Endodermal cell (in vitro differentiated cells): ENCODE measurements at regions not wholly inside any gene's neighbourhood (a gene's known extent, or its start where the extent isn't known, plus 50 kb on each side); places are given as distances from the start of the nearest gene placed in this dataset.
"Not testable (repeated sequence)": the region's sequence is repeated elsewhere in the genome, so short reads cannot be mapped to it uniquely, and the experiment has no call there.

Experiments used
- DNase-seq: peaks from one replicate; pipeline ENCODE4 v3.0.0-alpha.2; 2017
- H3K27ac ChIP-seq: 2 replicates; pipeline ENCODE4 v1.5.1; 2013; ENCODE audit warnings: mild to moderate bottlenecking, low read depth, low read length, moderate library complexity
- H3K27me3 ChIP-seq: 2 replicates; pipeline ENCODE4 v1.6.1; 2013; ENCODE audit warnings: mild to moderate bottlenecking, low read length, moderate library complexity; ENCODE audit not compliant: insufficient read depth, control insufficient read depth, poor library complexity, severe bottlenecking
- H3K36me3 ChIP-seq: 2 replicates; pipeline ENCODE4 v1.7.0; 2013; ENCODE audit warnings: mild to moderate bottlenecking, low read length, moderate library complexity; ENCODE audit not compliant: control insufficient read depth, insufficient read depth
- H3K4me1 ChIP-seq: one replicate; pipeline ENCODE4 v1.7.0; 2013; ENCODE audit warnings: low read length; ENCODE audit not compliant: control insufficient read depth, insufficient read depth
- H3K4me3 ChIP-seq: 2 replicates; pipeline ENCODE4 v1.5.1; 2013; ENCODE audit warnings: mild to moderate bottlenecking, low read length, moderate library complexity
- H3K9ac ChIP-seq: 2 replicates; pipeline ENCODE4 v1.6.1; 2013; ENCODE audit warnings: mild to moderate bottlenecking, low read length, moderate library complexity; ENCODE audit not compliant: poor library complexity, severe bottlenecking; ENCODE audit errors: extremely low read depth
- H3K9me3 ChIP-seq: 2 replicates; pipeline ENCODE4 v1.6.1; 2013; ENCODE audit warnings: mild to moderate bottlenecking, low read length, moderate library complexity; ENCODE audit not compliant: control insufficient read depth
- H3K27ac Mint-ChIP-seq: 2 replicates; pipeline ENCODE4 v1.8.0; 2020; ENCODE audit warnings: mixed read lengths
- H3K27me3 Mint-ChIP-seq: 2 replicates; pipeline ENCODE4 v1.8.0; 2021; ENCODE audit warnings: mild to moderate bottlenecking, mixed read lengths; ENCODE audit not compliant: insufficient read depth
- H3K36me3 Mint-ChIP-seq: 2 replicates; pipeline ENCODE4 v1.8.0; 2020; ENCODE audit warnings: low read depth, mixed read lengths
- H3K4me1 Mint-ChIP-seq: 2 replicates; pipeline ENCODE4 v1.8.0; 2020; ENCODE audit warnings: mixed read lengths
- H3K4me3 Mint-ChIP-seq: 2 replicates; pipeline ENCODE4 v1.8.0; 2020; ENCODE audit warnings: mild to moderate bottlenecking, moderate library complexity, mixed read lengths
- H3K9me3 Mint-ChIP-seq: 2 replicates; pipeline ENCODE4 v1.8.0; 2020; ENCODE audit warnings: mild to moderate bottlenecking, mixed read lengths
- CTCF ChIP-seq: fragments of 200-600 bp; sonication (generic); conservative IDR thresholded peaks from 2 replicates; pipeline ENCODE4 v1.5.0; 2021; ENCODE audit warnings: antibody characterized with exemption, mild to moderate bottlenecking
- WGBS, 2 experiments: methylation state at CpG; one replicate each; pipeline versions ENCODE4 v1.1.5 to v1.1.7; 2013; ENCODE audit warnings: missing lambda C conversion rate in 2 of 2, mixed read lengths in 1 of 2; ENCODE audit not compliant: insufficient coverage in 1 of 2, insufficient read length in 1 of 2; 5-methylcytosine and 5-hydroxymethylcytosine counted together

DNA sequence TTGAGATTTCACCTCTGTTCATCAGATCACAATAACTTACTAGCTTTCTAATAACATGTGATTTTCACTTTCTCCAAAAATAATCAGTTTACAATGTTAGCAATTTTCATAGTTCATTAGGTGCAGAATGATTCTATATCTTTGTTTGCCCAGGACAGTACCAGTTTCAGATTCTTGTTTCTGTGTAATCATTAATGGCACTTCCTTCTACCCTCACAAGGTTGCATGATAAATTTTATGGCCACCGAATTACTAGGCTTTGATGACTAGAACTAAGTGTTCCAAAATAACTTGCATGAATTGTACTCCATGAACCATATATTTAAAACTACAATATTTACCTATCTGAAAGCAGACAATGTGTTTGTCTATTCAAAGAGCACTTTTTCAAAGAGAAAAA, 442.3 kb downstream of the EPHA7 start:
- Histone ChIP-seq H3K27me3 (no peaks in the 10 kb centered on the region), H3K36me3 (no peaks in the 10 kb centered on the region), H3K9me3 (no peaks in the 10 kb centered on the region), H3K4me3 (no peak overlapping the region), H3K4me1 (no peaks in the 10 kb centered on the region), H3K27ac (no peak overlapping the region), H3K9ac (no peak overlapping the region)
- Mint-ChIP-seq H3K4me1 (no peaks in the 10 kb centered on the region), H3K27me3 (no peaks in the 10 kb centered on the region), H3K4me3 (no peak overlapping the region), H3K9me3 (peaks cover 4% of the 10 kb centered on the region), H3K36me3 (no peaks in the 10 kb centered on the region), H3K27ac (no peak overlapping the region)
- WGBS, 2 experiments: 84% methylated on average over 1 of the region's 1 CpG; no CpG with 5 or more reads in 1 of the 2 experiments
- DNase-seq: no peak
- no peak for TF ChIP-seq CTCF

- DNase-seq: no peak
- Mint-ChIP-seq H3K4me3 (no peak overlapping the region), H3K4me1 (peaks cover 2% of the 10 kb centered on the region), H3K36me3 (no peaks in the 10 kb centered on the region), H3K27ac (no peak overlapping the region), H3K27me3 (no peaks in the 10 kb centered on the region), H3K9me3 (no peaks in the 10 kb centered on the region)
- H3K36me3 ChIP-seq: no peaks in the 10 kb centered on the region
- no peaks in the 10 kb centered on the region for H3K4me1 ChIP-seq
- no peaks in the 10 kb centered on the region for H3K27me3 ChIP-seq
- no peak overlapping the region for H3K9ac ChIP-seq
- no peak overlapping the region for H3K27ac ChIP-seq
- H3K9me3 ChIP-seq: no peaks in the 10 kb centered on the region
- TF ChIP-seq CTCF: peak; percentile 8
- H3K4me3 ChIP-seq: no peak overlapping the region
Observed at GRCh38 chr6:92967362-92967761, 452.0 kb downstream of the EPHA7 start.

DNA sequence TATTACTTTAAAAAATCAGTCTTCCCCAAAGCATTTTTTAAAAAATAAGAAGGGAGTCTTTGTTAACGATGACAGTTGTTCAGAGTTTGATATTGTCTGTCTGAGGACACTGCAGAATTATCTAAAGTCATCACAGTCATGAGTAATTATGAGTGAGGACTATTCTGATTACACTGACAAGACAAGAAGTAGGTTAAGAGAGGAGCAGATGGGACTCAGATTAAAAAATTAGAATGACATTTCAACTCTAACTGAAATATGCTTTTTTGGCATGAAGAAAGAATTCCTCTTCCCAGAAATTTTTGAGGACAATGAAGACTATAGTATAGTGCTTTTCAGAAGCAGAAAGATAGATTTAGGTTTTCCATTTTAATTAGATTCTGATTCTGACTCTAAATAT, 456.5 kb downstream of the EPHA7 start:
- 71 to 91% methylated on average over 1 of the region's 1 CpG for WGBS, 2 experiments
- no peak overlapping the region for H3K27ac Mint-ChIP-seq
- H3K4me3 Mint-ChIP-seq: no peak overlapping the region
- H3K36me3 Mint-ChIP-seq: no peaks in the 10 kb centered on the region
- Histone ChIP-seq H3K27ac (no peak overlapping the region), H3K4me3 (no peak overlapping the region), H3K9me3 (peaks cover 11% of the 10 kb centered on the region), H3K4me1 (no peaks in the 10 kb centered on the region), H3K36me3 (no peaks in the 10 kb centered on the region), H3K27me3 (no peaks in the 10 kb centered on the region), H3K9ac (no peak overlapping the region)
- peaks cover 2% of the 10 kb centered on the region for H3K4me1 Mint-ChIP-seq
- H3K9me3 Mint-ChIP-seq: peaks cover 22% of the 10 kb centered on the region
- no peak for DNase-seq
- no peak for TF ChIP-seq CTCF
- H3K27me3 Mint-ChIP-seq: no peaks in the 10 kb centered on the region

- H3K4me3 Mint-ChIP-seq, H3K36me3 ChIP-seq, H3K4me1 Mint-ChIP-seq, H3K9ac ChIP-seq, H3K4me1 ChIP-seq, H3K4me3 ChIP-seq, DNase-seq, H3K27me3 Mint-ChIP-seq, H3K27ac ChIP-seq, H3K27ac Mint-ChIP-seq, H3K36me3 Mint-ChIP-seq, H3K9me3 ChIP-seq, H3K27me3 ChIP-seq: not testable (repeated sequence)
- WGBS, 2 experiments: 87 to 90% methylated on average over 5 to 7 of the region's 7 CpGs
- H3K9me3 Mint-ChIP-seq: peaks cover 23% of the 10 kb centered on the region
Observed at GRCh38 chr6:92952111-92952510, 467.2 kb downstream of the EPHA7 start.
